C4-2B (cell line): ENCODE measurements at regions not wholly inside any gene's neighbourhood (a gene's known extent, or its start where the extent isn't known, plus 50 kb on each side); places are given as distances from the start of the nearest gene placed in this dataset.

Experiments
- CTCF ChIP-seq: fragments of 450-650 bp; conservative IDR thresholded peaks from 2 replicates; pipeline ENCODE4 v1.5.1; 2017; ENCODE audit warnings: mild to moderate bottlenecking
- ZFX ChIP-seq: fragments of 450-650 bp; IDR thresholded peaks from 2 replicates; pipeline ENCODE4 v1.6.1; 2017

GRCh38 chr9:107584186-107584585, 94.6 kb upstream of the KLF4 start:
- no peak for TF ChIP-seq CTCF
- TF ChIP-seq ZFX: no peak
